Thymus (tissue), 11 donors: ENCODE measurements at regions not wholly inside any gene's neighbourhood (a gene's known extent, or its start where the extent isn't known, plus 50 kb on each side); places are given as distances from the start of the nearest gene placed in this dataset.

Experiments used
- DNase-seq, 9 donors: peaks; one replicate each; pipeline ENCODE4 v3.0.0-alpha.2; 2013; ENCODE audit warnings: low spot score in 9 of 9, low read depth in 6 of 9, missing footprints in 1 of 9
- H3K27ac ChIP-seq, 2 donors: one replicate each; pipeline ENCODE4 v1.5.1; 2013; ENCODE audit warnings: control low read depth in 1 of 2, low read depth in 1 of 2, low read length in 1 of 2, mild to moderate bottlenecking in 1 of 2, moderate library complexity in 1 of 2
- H3K27me3 ChIP-seq, 2 donors: one replicate each; pipeline ENCODE4 v1.5.1; 2013; ENCODE audit warnings: low read length in 1 of 2; ENCODE audit not compliant: control insufficient read depth in 2 of 2, insufficient read depth in 1 of 2
- H3K36me3 ChIP-seq, 2 donors: one replicate each; pipeline ENCODE4 v1.5.1; 2013; ENCODE audit warnings: low read length in 1 of 2, mild to moderate bottlenecking in 1 of 2, moderate library complexity in 1 of 2; ENCODE audit not compliant: control insufficient read depth in 2 of 2, insufficient read depth in 2 of 2
- H3K4me1 ChIP-seq, 2 donors: one replicate each; pipeline ENCODE4 v1.5.1; 2013; ENCODE audit warnings: low read length in 2 of 2; ENCODE audit not compliant: control insufficient read depth in 2 of 2, insufficient read depth in 2 of 2
- H3K4me3 ChIP-seq, 2 donors: one replicate each; pipeline ENCODE4 v1.5.1; 2013; ENCODE audit warnings: low read length in 2 of 2, control low read depth in 1 of 2, mild to moderate bottlenecking in 1 of 2
- H3K9me3 ChIP-seq, 2 donors: one replicate each; pipeline ENCODE4 v1.5.1; 2013; ENCODE audit warnings: low read length in 1 of 2, mild to moderate bottlenecking in 1 of 2; ENCODE audit not compliant: control insufficient read depth in 2 of 2, insufficient read depth in 1 of 2
- WGBS: extraction: QIAGEN DNeasy Blood & Tissue Kit; methylation state at CpG from one replicate; pipeline ENCODE4 v1.1.7; 2013; 5-methylcytosine and 5-hydroxymethylcytosine counted together
- donor health status: healthy.

DNA sequence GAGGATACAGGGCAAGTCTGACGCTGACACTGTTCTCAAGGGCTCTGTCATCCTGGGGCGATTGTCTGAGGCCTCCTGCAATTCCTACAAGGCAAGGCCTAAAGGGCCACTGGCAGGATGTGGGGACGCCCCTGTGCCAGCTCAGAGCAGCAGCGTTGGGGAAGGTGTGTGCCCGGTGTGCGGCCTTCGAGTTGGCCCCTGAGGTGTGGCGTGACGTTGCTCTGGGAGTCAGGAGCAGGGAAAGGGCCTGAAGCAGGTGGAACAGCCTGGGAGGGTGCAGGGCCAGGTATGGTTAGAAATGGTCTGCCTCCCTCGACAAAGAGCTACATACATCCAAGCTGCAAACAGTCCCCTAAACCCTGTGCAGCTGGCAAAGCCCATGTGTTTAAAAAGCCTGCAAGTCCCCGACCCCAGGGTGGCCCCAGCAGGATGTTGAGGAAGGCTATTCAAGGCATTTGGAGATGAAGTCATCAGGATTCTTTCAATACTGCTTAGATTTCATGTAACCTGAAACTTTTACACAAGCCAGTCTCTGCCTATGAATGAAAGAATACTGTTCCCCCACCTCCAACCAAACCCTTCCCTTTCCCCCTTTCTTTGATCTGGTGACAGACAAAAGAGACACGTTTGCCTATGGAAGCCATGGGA, 142.5 kb upstream of the TNS3 start:
- Histone ChIP-seq H3K4me1 (no peaks in the 10 kb centered on the region), H3K27ac (no peak overlapping the region), H3K4me3 (no peak overlapping the region), H3K36me3 (no peaks in the 10 kb centered on the region), H3K27me3 (no peaks in the 10 kb centered on the region), H3K9me3 (no peaks in the 10 kb centered on the region)
- no peak for DNase-seq
- 93% methylated on average over 12 of the region's 12 CpGs for WGBS

DNA sequence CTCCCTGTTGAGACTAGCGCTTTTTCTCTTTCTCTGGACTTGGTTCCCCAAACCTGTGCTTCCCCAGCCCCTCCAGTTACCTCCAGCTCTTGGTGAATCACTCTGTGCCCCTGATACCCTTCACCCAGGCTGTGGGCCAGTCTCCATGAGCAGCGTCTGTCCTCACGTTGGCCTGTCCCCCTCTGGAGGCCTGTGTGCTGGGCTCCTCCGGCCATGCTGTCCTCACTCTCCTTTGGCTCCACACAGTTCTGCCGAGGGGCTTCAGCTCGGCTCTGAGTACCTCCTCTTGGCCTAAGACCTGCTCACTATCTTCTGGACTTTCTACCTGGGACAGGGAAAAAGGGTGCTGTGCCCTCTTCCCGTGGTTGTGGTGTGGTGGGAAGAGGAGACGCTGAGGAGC, 140.2 kb upstream of the TNS3 start:
- WGBS: 95% methylated on average over 8 of the region's 8 CpGs
- no peaks in the 10 kb centered on the region for H3K36me3 ChIP-seq
- H3K9me3 ChIP-seq: no peaks in the 10 kb centered on the region
- no peaks in the 10 kb centered on the region for H3K4me1 ChIP-seq
- DNase-seq: no peak
- H3K27me3 ChIP-seq: no peaks in the 10 kb centered on the region
- no peak overlapping the region for H3K4me3 ChIP-seq
- H3K27ac ChIP-seq: no peak overlapping the region

DNA sequence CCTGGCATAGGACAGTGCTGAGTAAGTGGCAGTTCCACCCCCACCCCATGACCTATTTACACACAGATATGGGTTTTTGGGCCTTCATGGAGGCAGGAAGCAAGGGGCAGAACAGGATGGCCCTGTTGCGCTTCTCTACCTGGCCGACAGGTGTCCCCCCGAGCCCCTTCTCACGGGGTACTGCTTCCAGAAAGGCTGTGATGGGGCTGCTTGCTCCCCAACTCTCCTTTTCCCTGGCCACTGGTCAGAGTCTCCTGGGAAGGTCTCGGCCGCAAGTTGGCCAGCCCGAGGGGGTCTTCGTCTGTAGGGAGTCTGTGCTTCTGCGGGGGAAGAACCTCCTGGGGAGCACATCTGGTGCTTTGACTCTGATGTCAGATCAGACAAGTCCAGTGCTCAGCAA, 139.8 kb upstream of the TNS3 start:
- H3K9me3 ChIP-seq: no peaks in the 10 kb centered on the region
- no peak overlapping the region for H3K4me3 ChIP-seq
- no peaks in the 10 kb centered on the region for H3K36me3 ChIP-seq
- 95% methylated on average over 9 of the region's 9 CpGs for WGBS
- H3K27ac ChIP-seq: no peak overlapping the region
- no peak for DNase-seq
- H3K4me1 ChIP-seq: no peaks in the 10 kb centered on the region
- H3K27me3 ChIP-seq: no peaks in the 10 kb centered on the region

DNA sequence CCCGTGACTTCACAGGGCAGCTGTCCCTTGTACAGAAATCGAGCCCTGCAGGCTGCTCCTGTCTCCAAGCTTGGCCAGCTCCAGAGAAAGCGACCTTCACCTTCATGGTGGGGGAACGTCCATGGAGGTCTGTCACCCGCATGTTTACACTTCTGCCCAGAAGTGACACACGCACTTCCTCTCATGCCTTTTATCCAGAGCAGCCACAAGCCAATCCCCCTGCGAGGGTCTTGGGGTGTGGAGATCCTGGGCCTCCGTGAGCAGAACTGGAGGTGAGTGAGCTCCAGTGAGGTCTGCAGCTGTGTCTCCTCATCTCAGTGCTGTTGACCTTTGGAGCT, 139.0 kb upstream of the TNS3 start:
- H3K4me3 ChIP-seq: no peak overlapping the region
- no peaks in the 10 kb centered on the region for H3K9me3 ChIP-seq
- H3K27ac ChIP-seq: no peak overlapping the region
- H3K27me3 ChIP-seq: no peaks in the 10 kb centered on the region
- no peak for DNase-seq
- H3K36me3 ChIP-seq: no peaks in the 10 kb centered on the region
- H3K4me1 ChIP-seq: no peaks in the 10 kb centered on the region
- 94% methylated on average over 8 of the region's 8 CpGs for WGBS

DNA sequence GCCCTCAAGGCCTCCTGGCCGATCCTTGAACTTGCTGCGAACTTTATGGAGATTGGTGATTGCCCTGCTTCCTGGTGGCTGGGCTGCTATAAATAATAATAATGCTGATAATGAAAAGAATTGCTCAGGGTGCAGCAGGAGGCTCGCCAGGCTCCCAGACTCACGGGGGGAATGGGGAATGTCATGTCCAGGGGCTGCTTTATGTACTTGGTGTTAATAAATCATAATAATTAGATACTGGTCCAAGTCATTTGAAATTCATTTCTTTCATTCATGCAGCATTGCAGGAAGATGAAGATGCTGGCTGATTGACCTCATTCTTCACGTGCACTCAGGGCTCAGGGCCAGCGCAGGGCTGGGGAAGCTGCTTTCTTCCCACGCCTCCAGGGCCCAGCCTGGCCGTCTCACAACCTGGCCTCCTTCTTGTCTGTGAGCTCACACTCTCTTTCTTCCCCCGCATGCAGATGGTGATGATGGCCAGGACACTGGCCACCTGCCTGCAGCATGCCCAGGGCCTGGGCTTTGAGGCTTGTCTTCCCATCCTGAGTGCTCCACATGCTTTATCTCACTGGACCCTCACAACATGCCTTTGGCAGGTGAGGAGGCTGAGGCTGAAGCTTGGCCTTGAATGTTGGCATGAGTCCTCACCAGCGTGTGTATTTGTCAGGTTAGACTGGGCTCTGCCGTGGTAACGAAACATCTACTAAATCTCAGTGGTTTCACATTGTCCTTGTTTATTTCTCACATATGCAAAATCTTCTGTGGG, 138.4 kb upstream of the TNS3 start:
- 81% methylated on average over 12 of the region's 12 CpGs for WGBS
- no peak for DNase-seq
- H3K27me3 ChIP-seq: no peaks in the 10 kb centered on the region

DNA sequence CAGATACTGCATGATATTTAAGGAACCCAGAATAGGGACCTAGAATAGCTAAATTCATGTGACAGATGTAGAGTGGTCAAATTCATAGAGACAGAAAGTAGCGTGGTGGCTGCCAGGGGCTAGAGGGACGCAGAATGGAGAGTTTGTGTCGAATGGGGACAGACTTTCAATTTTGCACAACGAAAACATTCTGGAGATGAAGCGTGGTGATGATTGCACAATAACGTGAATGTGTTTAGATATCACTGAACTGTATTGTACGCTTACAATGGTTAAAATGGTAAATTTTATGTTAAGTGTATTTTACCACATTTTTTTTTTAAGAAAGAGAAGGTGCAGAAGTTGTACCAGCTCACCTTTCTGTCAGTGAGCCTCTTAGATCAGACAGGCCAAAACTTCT, 137.8 kb upstream of the TNS3 start:
- Histone ChIP-seq H3K27ac (no peak overlapping the region), H3K36me3 (no peaks in the 10 kb centered on the region), H3K4me1 (peaks cover 0 to 3% of the 10 kb centered on the region in 2 donors), H3K4me3 (no peak overlapping the region), H3K9me3 (no peaks in the 10 kb centered on the region), H3K27me3 (no peaks in the 10 kb centered on the region)
- 93% methylated on average over 7 of the region's 7 CpGs for WGBS
- DNase-seq: no peak

More for the DNA sequence above, 138.4 kb upstream of the TNS3 start:
- no peaks in the 10 kb centered on the region for H3K36me3 ChIP-seq
- no peak overlapping the region for H3K27ac ChIP-seq
- no peaks in the 10 kb centered on the region for H3K9me3 ChIP-seq
- H3K4me3 ChIP-seq: no peak overlapping the region
- H3K4me1 ChIP-seq: peaks cover 0 to 2% of the 10 kb centered on the region in 2 donors

DNA sequence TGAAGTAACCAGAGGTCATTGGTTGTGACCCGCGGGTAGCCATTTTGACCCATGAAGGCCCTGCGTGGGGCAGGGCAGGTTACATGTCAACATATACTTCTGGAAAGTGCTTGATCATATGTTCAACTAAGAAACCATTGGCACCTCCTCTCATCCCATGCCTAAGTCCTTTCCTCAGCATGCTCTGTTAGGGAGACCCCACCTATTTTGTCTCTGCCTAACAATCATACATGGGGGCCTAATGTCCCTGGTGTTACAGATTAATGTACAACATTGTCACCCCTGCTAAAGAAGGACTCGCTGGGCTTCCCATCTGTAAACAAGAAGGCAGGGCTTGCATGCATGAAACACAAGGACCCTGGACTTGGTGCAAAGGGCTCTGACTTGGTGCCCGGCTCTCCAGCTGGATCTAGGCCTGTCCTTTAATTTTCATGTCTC, 133.7 kb upstream of the TNS3 start:
- H3K9me3 ChIP-seq: no peaks in the 10 kb centered on the region
- no peak for DNase-seq
- 98% methylated on average over 5 of the region's 5 CpGs for WGBS
- H3K36me3 ChIP-seq: no peaks in the 10 kb centered on the region
- no peak overlapping the region for H3K27ac ChIP-seq
- peaks cover 0 to 3% of the 10 kb centered on the region in 2 donors for H3K4me1 ChIP-seq
- H3K4me3 ChIP-seq: no peak overlapping the region
- no peaks in the 10 kb centered on the region for H3K27me3 ChIP-seq

DNA sequence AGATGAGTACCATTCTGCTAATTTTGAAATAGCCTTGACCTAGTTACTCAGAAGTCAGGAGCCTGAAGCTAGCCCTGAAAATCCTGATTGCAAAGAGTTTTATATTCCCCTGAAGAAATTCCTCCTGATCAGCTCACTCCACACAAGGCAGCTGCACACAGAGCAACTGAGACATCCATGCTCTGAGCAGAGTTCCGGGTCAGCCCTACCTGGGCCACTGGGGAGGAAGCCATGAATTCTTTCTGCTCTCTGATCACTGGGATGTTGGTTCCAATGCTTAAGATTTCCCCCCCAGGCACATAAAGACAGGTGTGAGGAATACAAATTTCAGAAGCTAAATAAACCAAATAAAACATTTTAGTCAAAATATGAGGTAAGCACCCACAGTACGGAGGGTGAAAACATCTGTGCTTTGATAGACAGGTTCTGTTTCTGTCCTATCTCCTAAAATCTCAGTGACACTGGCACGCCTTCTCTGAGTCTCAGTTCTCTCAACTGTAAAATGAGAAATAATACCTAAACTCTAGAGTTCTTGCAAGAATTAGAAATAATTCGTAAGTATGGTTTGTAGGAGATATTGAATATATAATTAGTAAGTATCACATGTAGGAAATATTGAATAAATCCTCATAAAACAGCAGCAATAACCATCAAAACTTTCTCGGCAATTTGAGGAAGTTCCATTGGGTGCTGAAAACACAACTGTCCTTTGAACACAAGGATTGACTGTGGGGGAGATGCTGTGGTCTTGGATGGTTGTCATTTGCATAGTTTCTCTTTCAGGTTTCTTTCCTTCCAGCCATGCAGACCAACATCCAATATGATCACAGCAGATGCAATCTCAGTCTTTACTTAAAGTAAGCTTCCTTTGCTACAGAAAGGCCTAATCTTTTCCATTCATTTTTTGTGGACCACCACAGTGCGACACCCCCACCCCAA, 133.0 kb upstream of the TNS3 start:
- peak in 1 of 9 donors; percentile 13 for DNase-seq
- Histone ChIP-seq H3K4me1 (peaks cover 0 to 3% of the 10 kb centered on the region in 2 donors), H3K36me3 (no peaks in the 10 kb centered on the region), H3K27me3 (no peaks in the 10 kb centered on the region), H3K9me3 (no peaks in the 10 kb centered on the region), H3K4me3 (no peak overlapping the region), H3K27ac (no peak overlapping the region)
- WGBS: 68% methylated on average over 6 of the region's 6 CpGs

DNA sequence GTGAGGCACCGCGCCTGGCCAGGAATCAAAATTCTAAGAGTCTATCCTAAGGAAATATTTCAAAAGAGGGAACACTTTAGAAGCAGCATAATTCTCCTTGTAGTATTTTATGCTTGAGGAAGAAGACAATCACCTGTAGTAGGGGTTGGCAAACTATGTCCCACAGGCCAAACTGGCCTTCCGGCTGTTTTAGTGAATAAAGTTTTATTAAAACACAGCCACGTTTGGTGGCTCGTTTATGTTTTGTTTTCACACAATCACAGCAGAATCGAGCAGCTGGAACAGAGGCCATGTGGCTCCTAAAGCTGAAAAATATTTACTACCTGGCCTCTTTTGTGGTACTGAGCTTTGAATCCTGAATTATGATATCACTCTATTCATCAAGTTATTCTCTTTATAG, 131.7 kb upstream of the TNS3 start:
- DNase-seq: no peak
- Histone ChIP-seq H3K36me3 (no peaks in the 10 kb centered on the region), H3K27ac (no peak overlapping the region), H3K4me3 (no peak overlapping the region), H3K27me3 (no peaks in the 10 kb centered on the region), H3K4me1 (peaks cover 0 to 3% of the 10 kb centered on the region in 2 donors), H3K9me3 (no peaks in the 10 kb centered on the region)
- 96% methylated on average over 6 of the region's 6 CpGs for WGBS
